GM12891 (cell line): ENCODE measurements at regions not wholly inside any gene's neighbourhood (a gene's known extent, or its start where the extent isn't known, plus 50 kb on each side); places are given as distances from the start of the nearest gene placed in this dataset.

Source experiments
- POLR2AphosphoS5 ChIP-seq: IDR thresholded peaks from 2 replicates; pipeline ENCODE4 v1.6.1; 2011; ENCODE audit warnings: low read depth, low read length, control low read depth
- SPI1 ChIP-seq: IDR thresholded peaks from 2 replicates; pipeline ENCODE4 v1.6.1; 2011; ENCODE audit warnings: low read depth, low read length, control low read depth

DNA sequence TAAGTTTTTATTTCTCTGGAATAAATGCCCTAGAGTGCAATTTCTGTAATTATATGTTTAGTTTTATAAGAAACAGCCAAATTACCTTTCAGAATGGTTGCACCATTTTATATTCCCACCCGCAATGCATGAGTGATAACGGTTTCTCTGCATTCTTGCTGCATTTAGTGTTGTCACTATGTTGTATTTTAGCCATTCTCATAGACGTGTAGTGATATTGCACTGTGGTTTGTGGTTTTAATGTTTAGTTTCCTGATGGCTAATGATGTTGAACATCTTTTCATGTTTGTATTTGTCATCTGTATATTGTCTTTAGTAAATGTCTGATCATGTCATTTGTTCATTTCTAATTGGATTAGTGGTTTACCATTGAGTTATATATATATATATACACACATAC is 73.0 kb upstream of the GOLIM4 start:
- TF ChIP-seq POLR2AphosphoS5 (no peak), SPI1 (no peak)
